IMR-90 (cell line): ENCODE measurements at regions not wholly inside any gene's neighbourhood (a gene's known extent, or its start where the extent isn't known, plus 50 kb on each side); places are given as distances from the start of the nearest gene placed in this dataset.

ENCODE experiments used
- ATAC-seq: fragments of 200-7000 bp; cut with Tn5 transposase; 2 replicates; pipeline ENCODE4 v1.9.1; 2020; ENCODE audit warnings: low read depth, mild to moderate bottlenecking, moderate library complexity
- BruUV-seq: library from RNA; stranded (reverse); fragments of 400-500 nt; replicated peaks from 2 replicates; lab custom pipeline; 2021; lab: Mats Ljungman, UMichigan
- CTCF ChIA-PET: fragments of 300-600 bp; formaldehyde crosslinking; extraction: SDS; loops from one replicate; lab custom pipeline; 2021; ENCODE audit warnings: antibody characterized with exemption; lab: Yijun Ruan, JAX
- POLR2A ChIA-PET: fragments of 300-600 bp; sonication (Branson Sonifier 250); formaldehyde crosslinking; loops from one replicate; lab custom pipeline; 2022; ENCODE audit warnings: antibody characterized with exemption; ENCODE audit not compliant: unreplicated experiment; lab: Charles Lee
- DNase-seq: peaks from one replicate; pipeline ENCODE4 v3.0.0; 2013
- H2AFZ ChIP-seq: replicated peaks from 2 replicates; pipeline ENCODE3; 2013; ENCODE audit warnings: low read length, mild to moderate bottlenecking; ENCODE audit not compliant: poor library complexity
- H2AK5ac ChIP-seq: 2 replicates; pipeline ENCODE4 v1.6.1; 2013; ENCODE audit warnings: low read depth, low read length, inconsistent platforms
- H2AK9ac ChIP-seq: replicated peaks from 2 replicates; pipeline ENCODE3; 2013; ENCODE audit warnings: mild to moderate bottlenecking, low read depth, low read length, moderate library complexity; ENCODE audit not compliant: poor library complexity
- H2BK120ac ChIP-seq: 2 replicates; pipeline ENCODE4 v1.6.1; 2013; ENCODE audit warnings: low read depth, low read length, inconsistent platforms
- H2BK15ac ChIP-seq: 3 replicates; pipeline ENCODE4 v1.6.1; 2013; ENCODE audit warnings: low read depth, low read length, inconsistent platforms
- H2BK20ac ChIP-seq: 2 replicates; pipeline ENCODE4 v1.6.1; 2013; ENCODE audit warnings: low read depth, mild to moderate bottlenecking, inconsistent platforms, low read length, moderate library complexity
- H2BK5ac ChIP-seq: 2 replicates; pipeline ENCODE4 v1.6.1; 2013; ENCODE audit warnings: mild to moderate bottlenecking, low read depth, low read length, inconsistent platforms; ENCODE audit not compliant: poor library complexity, severe bottlenecking
- H3K14ac ChIP-seq: replicated peaks from 2 replicates; pipeline ENCODE4 v1.6.1; 2013; ENCODE audit warnings: low read depth, low read length, inconsistent platforms
- H3K18ac ChIP-seq: 2 replicates; pipeline ENCODE4 v1.6.1; 2013; ENCODE audit warnings: low read depth, low read length, control low read depth
- H3K23ac ChIP-seq: 2 replicates; pipeline ENCODE4 v1.6.1; 2013; ENCODE audit warnings: low read depth, low read length, inconsistent platforms
- H3K27ac ChIP-seq: 2 replicates; pipeline ENCODE4 v1.5.1; 2013; ENCODE audit warnings: mild to moderate bottlenecking, control low read depth, low read length; ENCODE audit not compliant: insufficient read depth
- H3K27me3 ChIP-seq: 2 replicates; pipeline ENCODE4 v1.6.1; 2013; ENCODE audit warnings: low read length; ENCODE audit not compliant: control insufficient read depth, insufficient read depth
- H3K36me3 ChIP-seq: 2 replicates; pipeline ENCODE4 v1.6.1; 2013; ENCODE audit warnings: low read length, mixed read lengths; ENCODE audit not compliant: control insufficient read depth, insufficient read depth
- H3K4ac ChIP-seq: 2 replicates; pipeline ENCODE4 v1.6.1; 2013; ENCODE audit warnings: low read depth, low read length, inconsistent platforms
- H3K4me1 ChIP-seq: 2 replicates; pipeline ENCODE4 v1.6.1; 2013; ENCODE audit warnings: low read length, mixed read lengths; ENCODE audit not compliant: control insufficient read depth, insufficient read depth
- H3K4me2 ChIP-seq: 2 replicates; pipeline ENCODE4 v1.6.1; 2013; ENCODE audit warnings: low read depth, mild to moderate bottlenecking, control low read depth, low read length, moderate library complexity
- H3K4me3 ChIP-seq: 2 replicates; pipeline ENCODE4 v1.5.1; 2013; ENCODE audit warnings: low read depth, mild to moderate bottlenecking, control low read depth, low read length, moderate library complexity; ENCODE audit not compliant: insufficient read depth
- H3K56ac ChIP-seq: 2 replicates; pipeline ENCODE4 v1.6.1; 2013; ENCODE audit warnings: low read length, inconsistent platforms; ENCODE audit not compliant: insufficient read depth; ENCODE audit errors: extremely low read depth
- H3K79me1 ChIP-seq, 2 experiments: 2 replicates each; pipeline ENCODE4 v1.6.1; 2013; ENCODE audit warnings: low read length in 2 of 2, inconsistent platforms in 1 of 2, low read depth in 1 of 2
- H3K9ac ChIP-seq: 2 replicates; pipeline ENCODE4 v1.6.1; 2013; ENCODE audit warnings: low read depth, low read length, control low read depth
- H3K9me1 ChIP-seq: 2 replicates; pipeline ENCODE4 v1.6.1; 2013; ENCODE audit warnings: low read length, inconsistent platforms; ENCODE audit not compliant: insufficient read depth
- H3K9me3 ChIP-seq: 2 replicates; pipeline ENCODE4 v1.6.1; 2013; ENCODE audit warnings: low read length; ENCODE audit not compliant: control insufficient read depth, insufficient read depth
- H4K20me1 ChIP-seq: 2 replicates; pipeline ENCODE4 v1.6.1; 2013; ENCODE audit warnings: low read length, inconsistent platforms; ENCODE audit not compliant: insufficient read depth
- H4K5ac ChIP-seq: 2 replicates; pipeline ENCODE4 v1.6.1; 2013; ENCODE audit warnings: mild to moderate bottlenecking, low read depth, low read length, control low read depth
- H4K8ac ChIP-seq, 2 experiments: 2 replicates each; pipeline ENCODE4 v1.6.1; 2013; ENCODE audit warnings: low read depth in 2 of 2, low read length in 2 of 2, control low read depth in 1 of 2, inconsistent platforms in 1 of 2
- H4K91ac ChIP-seq: 2 replicates; pipeline ENCODE4 v1.6.1; 2013; ENCODE audit warnings: low read depth, low read length, inconsistent platforms; ENCODE audit not compliant: insufficient read depth
- CEBPB ChIP-seq: IDR thresholded peaks from 2 replicates; pipeline ENCODE4 v1.6.1; 2012; ENCODE audit warnings: low read depth, low read length, improper control_type of control experiment
- CHD1 ChIP-seq: IDR thresholded peaks from 2 replicates; pipeline ENCODE4 v1.6.1; 2012; ENCODE audit warnings: low read depth, low read length, improper control_type of control experiment
- CTCF ChIP-seq: conservative IDR thresholded peaks from 2 replicates; pipeline ENCODE4 v1.5.1; 2012; ENCODE audit warnings: mild to moderate bottlenecking, low read depth, low read length, improper control_type of control experiment
- ELK1 ChIP-seq: fragments of 150-350 bp; IDR thresholded peaks from 2 replicates; pipeline ENCODE4 v1.6.1; 2016; ENCODE audit warnings: low read depth, mild to moderate bottlenecking, low read length, moderate library complexity, borderline replicate concordance
- FOS ChIP-seq: fragments of 150-350 bp; IDR thresholded peaks from 2 replicates; pipeline ENCODE4 v1.6.1; 2016; ENCODE audit warnings: low read depth, low read length
- MAFK ChIP-seq: IDR thresholded peaks from 2 replicates; pipeline ENCODE4 v1.6.1; 2012; ENCODE audit warnings: low read depth, low read length, improper control_type of control experiment
- MAZ ChIP-seq: IDR thresholded peaks from 2 replicates; pipeline ENCODE4 v1.6.1; 2012; ENCODE audit warnings: low read depth, mild to moderate bottlenecking, low read length, improper control_type of control experiment, moderate library complexity, borderline replicate concordance
- MXI1 ChIP-seq: IDR thresholded peaks from 2 replicates; pipeline ENCODE4 v1.6.1; 2012; ENCODE audit warnings: low read depth, mild to moderate bottlenecking, low read length, moderate library complexity, borderline replicate concordance
- NFE2L2 ChIP-seq: fragments of 150-350 bp; IDR thresholded peaks from 2 replicates; pipeline ENCODE4 v1.6.1; 2016; ENCODE audit warnings: low read depth, mild to moderate bottlenecking, low read length
- POLR2A ChIP-seq: IDR thresholded peaks from 2 replicates; pipeline ENCODE4 v1.6.1; 2012; ENCODE audit warnings: mild to moderate bottlenecking, low read depth, low read length
- RAD21 ChIP-seq: IDR thresholded peaks from 2 replicates; pipeline ENCODE4 v1.6.1; 2012; ENCODE audit warnings: low read length, improper control_type of control experiment
- RCOR1 ChIP-seq: IDR thresholded peaks from 2 replicates; pipeline ENCODE4 v1.6.1; 2012; ENCODE audit warnings: mild to moderate bottlenecking, low read length, improper control_type of control experiment; ENCODE audit not compliant: insufficient replicate concordance
- RFX5 ChIP-seq: IDR thresholded peaks from 2 replicates; pipeline ENCODE4 v1.8.0; 2012; ENCODE audit warnings: low read depth, mild to moderate bottlenecking, low read length, moderate library complexity
- SMC3 ChIP-seq: fragments of 150-350 bp; IDR thresholded peaks from 2 replicates; pipeline ENCODE4 v1.6.1; 2016; ENCODE audit warnings: low read depth, mild to moderate bottlenecking, antibody characterized with exemption, low read length, moderate library complexity
- USF2 ChIP-seq: fragments of 150-350 bp; IDR thresholded peaks from 2 replicates; pipeline ENCODE4 v1.6.1; 2017; ENCODE audit warnings: mild to moderate bottlenecking, antibody characterized with exemption, low read length, low read depth
- WGBS, 2 experiments: methylation state at CpG; one replicate each; pipeline versions ENCODE4 v1.1.5 to v1.1.7; 2013; ENCODE audit warnings: missing lambda C conversion rate in 2 of 2; ENCODE audit not compliant: insufficient read length in 1 of 2; ENCODE audit errors: extremely low coverage in 2 of 2; 5-methylcytosine and 5-hydroxymethylcytosine counted together
- dilution Hi-C: fragments of 300-500 bp; cut with HindIII; formaldehyde crosslinking; loops from one replicate; pipeline ENCODE4 v1.14.3; 2018; ENCODE audit warnings: low sequenced_read_pairs; ENCODE audit not compliant: unreplicated experiment
- in situ Hi-C: fragments of 300-500 bp; cut with MboI; formaldehyde crosslinking; loops from 3 replicates; pipeline ENCODE4 v1.14.3; 2019; ENCODE audit warnings: low sequenced_read_pairs, inconsistent platforms, mixed read lengths
- intact Hi-C: fragments of 100-400 bp; cut with micrococcal nuclease; formaldehyde crosslinking; loops from 2 replicates; pipeline ENCODE4 v1.10.0; 2022

GRCh38 chr5:4098226-4098625, 502.6 kb downstream of the IRX1 start:
- Histone ChIP-seq H3K4ac (no peak overlapping the region), H4K20me1 (no peaks in the 10 kb centered on the region), H3K4me3 (no peak overlapping the region), H4K8ac (no peak overlapping the region), H4K91ac (no peak overlapping the region), H3K4me1 (no peaks in the 10 kb centered on the region), H3K27ac (no peak overlapping the region), H3K9ac (no peak overlapping the region), H4K5ac (no peak overlapping the region), H2BK120ac (no peak overlapping the region), H2BK5ac (no peak overlapping the region), H3K14ac (no peak overlapping the region), H3K4me2 (no peak overlapping the region), H3K9me1 (no peaks in the 10 kb centered on the region), H2AFZ (no peak overlapping the region), H2BK15ac (no peak overlapping the region), H3K9me3 (peaks cover 28% of the 10 kb centered on the region), H3K23ac (no peak overlapping the region), H3K79me1 (no peaks in the 10 kb centered on the region), H3K36me3 (no peaks in the 10 kb centered on the region), H2AK9ac (no peak overlapping the region), H3K18ac (no peak overlapping the region), H3K27me3 (no peaks in the 10 kb centered on the region), H2BK20ac (no peak overlapping the region), H3K56ac (no peak overlapping the region), H2AK5ac (no peak overlapping the region)
- no TSS peak for BruUV-seq
- DNase-seq: no peak
- TF ChIP-seq RCOR1 (no peak), MAZ (no peak), NFE2L2 (no peak), MAFK (no peak), MXI1 (no peak), CEBPB (no peak), RFX5 (no peak), ELK1 (no peak), CTCF (no peak), RAD21 (no peak), SMC3 (no peak), CHD1 (no peak), POLR2A (no peak), USF2 (no peak), FOS (no peak)
- intact Hi-C loops (no loop called here), in situ Hi-C loops (no loop called here), dilution Hi-C loops (no loop called here)
- ChIA-PET POLR2A (no interaction called here), CTCF (no interaction called here)
- ATAC-seq: no peak
- WGBS, 2 experiments: 50% methylated on average over 2 of the region's 9 CpGs; no CpG with 5 or more reads in 1 of the 2 experiments
